HL-60/S4 (cell line): ENCODE measurements at regions not wholly inside any gene's neighbourhood (a gene's known extent, or its start where the extent isn't known, plus 50 kb on each side); places are given as distances from the start of the nearest gene placed in this dataset.

Experiments
- in situ Hi-C: fragments of 300-500 bp; cut with MboI; formaldehyde crosslinking; loops from 2 replicates; pipeline ENCODE4 v1.14.3; 2022; ENCODE audit warnings: low sequenced_read_pairs

GRCh38 chr10:4775808-4776207 lies 50.2 kb upstream of the AKR1E2 start:
- in situ Hi-C loops, result no loop called here

- in situ Hi-C loops, result loop anchor here (25.0 kb wide), 1 partner anchor 1560 kb away; no protein-coding TSS in a partner anchor
Observed at GRCh38 chr10:4772202-4772570, 53.8 kb upstream of the AKR1E2 start.

- in situ Hi-C loops, result loop anchor here (25.0 kb wide), 1 partner anchor 1559 kb away; no protein-coding TSS in a partner anchor
Observed at GRCh38 chr10:4771554-4772201, 54.3 kb upstream of the AKR1E2 start.

- in situ Hi-C loops, result loop anchor here (25.0 kb wide), 1 partner anchor 1559 kb away; no protein-coding TSS in a partner anchor
Observed at GRCh38 chr10:4770801-4771553, 55.0 kb upstream of the AKR1E2 start.

GRCh38 chr10:4768416-4768815 lies 57.6 kb upstream of the AKR1E2 start:
- in situ Hi-C loops, result loop anchor here (25.0 kb wide), 1 partner anchor 1556 kb away; no protein-coding TSS in a partner anchor

GRCh38 chr10:4767033-4767814 lies 58.8 kb upstream of the AKR1E2 start:
- in situ Hi-C loops, result loop anchor here (25.0 kb wide), 1 partner anchor 1555 kb away; no protein-coding TSS in a partner anchor

- in situ Hi-C loops, result loop anchor here (25.0 kb wide), 1 partner anchor 1554 kb away; no protein-coding TSS in a partner anchor
Observed at GRCh38 chr10:4766454-4766853, 59.6 kb upstream of the AKR1E2 start.

- in situ Hi-C loops, result loop anchor here (25.0 kb wide), 1 partner anchor 1553 kb away; no protein-coding TSS in a partner anchor
Observed at GRCh38 chr10:4765428-4765827, 60.6 kb upstream of the AKR1E2 start.

GRCh38 chr10:4763960-4764428 lies 62.0 kb upstream of the AKR1E2 start:
- in situ Hi-C loops, result loop anchor here (25.0 kb wide), 1 partner anchor 1552 kb away; no protein-coding TSS in a partner anchor

GRCh38 chr10:4763513-4763912 lies 62.5 kb upstream of the AKR1E2 start:
- in situ Hi-C loops, result loop anchor here (25.0 kb wide), 1 partner anchor 1551 kb away; no protein-coding TSS in a partner anchor

GRCh38 chr10:4758256-4758655 lies 67.8 kb upstream of the AKR1E2 start:
- in situ Hi-C loops, result loop anchor here (25.0 kb wide), 1 partner anchor 1546 kb away; no protein-coding TSS in a partner anchor

GRCh38 chr10:4755286-4755989 lies 70.6 kb upstream of the AKR1E2 start:
- in situ Hi-C loops, result loop anchor here (25.0 kb wide), 1 partner anchor 1543 kb away; no protein-coding TSS in a partner anchor

- in situ Hi-C loops, result loop anchor here (25.0 kb wide), 1 partner anchor 1542 kb away; no protein-coding TSS in a partner anchor
Observed at GRCh38 chr10:4754143-4754542, 71.9 kb upstream of the AKR1E2 start.

- in situ Hi-C loops, result loop anchor here (25.0 kb wide), 1 partner anchor 1539 kb away; no protein-coding TSS in a partner anchor
Observed at GRCh38 chr10:4751211-4751610, 74.8 kb upstream of the AKR1E2 start.

GRCh38 chr10:4749271-4749574 lies 76.8 kb upstream of the AKR1E2 start:
- in situ Hi-C loops, result no loop called here

- in situ Hi-C loops, result no loop called here
Observed at GRCh38 chr10:4748491-4749270, 77.3 kb upstream of the AKR1E2 start.

- in situ Hi-C loops, result no loop called here
Observed at GRCh38 chr10:4742217-4742616, 83.8 kb upstream of the AKR1E2 start.

- in situ Hi-C loops, result no loop called here
Observed at GRCh38 chr10:4740471-4740870, 85.5 kb upstream of the AKR1E2 start.

- in situ Hi-C loops, result no loop called here
Observed at GRCh38 chr10:4736608-4737007, 89.4 kb upstream of the AKR1E2 start.
